OCI-M1 (cell line): ENCODE measurements at regions not wholly inside any gene's neighbourhood (a gene's known extent, or its start where the extent isn't known, plus 50 kb on each side); places are given as distances from the start of the nearest gene placed in this dataset.

Experiments used
- DNase-seq: peaks from one replicate; lab custom pipeline; 2025; lab: John Stamatoyannopoulos, UW

GRCh38 chr12:21993438-21993981, 52.3 kb upstream of the ABCC9 start:
- no peak for DNase-seq

- DNase-seq, result peak; percentile 88
These were observed 51.6 kb upstream of the ABCC9 start for GRCh38 chr12:21992823-21993222.

- DNase-seq, result no peak
These were observed 50.3 kb upstream of the ABCC9 start for GRCh38 chr12:21991526-21991925.
